ENCODE measurements at regions not wholly inside any gene's neighbourhood (a gene's known extent, or its start where the extent isn't known, plus 50 kb on each side); places are given as distances from the start of the nearest gene placed in this dataset.

DNA sequence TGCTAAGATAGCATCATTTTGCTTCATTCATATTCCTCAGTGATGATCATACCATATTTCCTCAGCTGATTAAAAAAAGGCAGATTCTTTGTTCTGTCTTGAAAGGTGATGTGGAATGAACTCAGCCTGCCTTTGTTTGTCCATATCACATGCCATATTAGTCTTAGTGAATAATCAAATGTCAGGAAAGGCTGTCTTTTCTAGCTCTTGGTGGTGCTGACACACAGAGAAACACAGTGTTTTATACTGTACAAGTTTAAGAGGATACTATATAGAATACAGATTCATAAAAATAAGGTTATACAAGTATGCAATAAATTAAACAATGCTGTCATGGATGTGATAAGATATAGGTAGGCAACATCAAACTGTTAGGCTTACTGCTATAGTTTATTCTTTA is 97.1 kb upstream of the FAM98A start:
- no peak for TF ChIP-seq EZH2phosphoT487 (IDR thresholded peaks at IDR 0.05; ENCODE audit: borderline replicate concordance, low read depth, low read length)
- TF ChIP-seq, protein P1, sequence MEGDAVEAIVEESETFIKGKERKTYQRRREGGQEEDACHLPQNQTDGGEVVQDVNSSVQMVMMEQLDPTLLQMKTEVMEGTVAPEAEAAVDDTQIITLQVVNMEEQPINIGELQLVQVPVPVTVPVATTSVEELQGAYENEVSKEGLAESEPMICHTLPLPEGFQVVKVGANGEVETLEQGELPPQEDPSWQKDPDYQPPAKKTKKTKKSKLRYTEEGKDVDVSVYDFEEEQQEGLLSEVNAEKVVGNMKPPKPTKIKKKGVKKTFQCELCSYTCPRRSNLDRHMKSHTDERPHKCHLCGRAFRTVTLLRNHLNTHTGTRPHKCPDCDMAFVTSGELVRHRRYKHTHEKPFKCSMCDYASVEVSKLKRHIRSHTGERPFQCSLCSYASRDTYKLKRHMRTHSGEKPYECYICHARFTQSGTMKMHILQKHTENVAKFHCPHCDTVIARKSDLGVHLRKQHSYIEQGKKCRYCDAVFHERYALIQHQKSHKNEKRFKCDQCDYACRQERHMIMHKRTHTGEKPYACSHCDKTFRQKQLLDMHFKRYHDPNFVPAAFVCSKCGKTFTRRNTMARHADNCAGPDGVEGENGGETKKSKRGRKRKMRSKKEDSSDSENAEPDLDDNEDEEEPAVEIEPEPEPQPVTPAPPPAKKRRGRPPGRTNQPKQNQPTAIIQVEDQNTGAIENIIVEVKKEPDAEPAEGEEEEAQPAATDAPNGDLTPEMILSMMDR (conservative IDR thresholded peaks at IDR 0.05; ENCODE audit: low read length), result no peak

Measured in OCI-LY7 (cell line).